GM21786 (cell line): ENCODE measurements at regions not wholly inside any gene's neighbourhood (a gene's known extent, or its start where the extent isn't known, plus 50 kb on each side); places are given as distances from the start of the nearest gene placed in this dataset.

Experiments used
- ATAC-seq: cut with Tn5 transposase; IDR thresholded peaks from one replicate; pipeline ENCODE4 v1.9.1; 2021; ENCODE audit not compliant: unreplicated experiment

DNA sequence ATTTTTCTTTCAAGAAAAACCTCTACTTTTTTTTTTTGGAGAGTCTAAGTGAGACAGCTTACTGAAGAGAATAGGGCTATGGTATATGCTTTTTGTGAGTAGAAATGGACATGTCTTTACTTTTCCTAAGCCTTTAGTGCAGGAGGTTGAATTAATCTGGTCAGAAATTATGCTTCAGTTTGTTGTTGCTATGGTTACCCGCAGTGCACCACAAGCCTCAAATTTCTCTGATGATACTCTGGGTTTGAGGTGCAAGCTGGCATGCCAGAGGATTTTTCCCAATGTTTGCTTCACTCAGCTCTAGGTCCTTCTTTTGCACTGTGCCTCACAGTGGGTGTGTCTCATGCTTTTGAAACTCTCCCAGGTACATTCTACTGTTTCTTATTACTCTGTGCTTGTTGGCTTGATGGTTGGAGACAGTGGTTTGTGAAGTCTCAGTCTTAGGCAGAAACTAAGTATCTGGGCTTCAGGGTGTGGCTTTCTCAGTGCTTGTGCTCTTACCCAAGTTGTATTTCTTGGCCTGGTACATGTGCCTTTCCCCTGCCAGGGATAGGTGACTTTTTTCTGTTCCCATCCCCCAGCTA is 278.3 kb downstream of the RBM43 start:
- ATAC-seq, result no peak

DNA sequence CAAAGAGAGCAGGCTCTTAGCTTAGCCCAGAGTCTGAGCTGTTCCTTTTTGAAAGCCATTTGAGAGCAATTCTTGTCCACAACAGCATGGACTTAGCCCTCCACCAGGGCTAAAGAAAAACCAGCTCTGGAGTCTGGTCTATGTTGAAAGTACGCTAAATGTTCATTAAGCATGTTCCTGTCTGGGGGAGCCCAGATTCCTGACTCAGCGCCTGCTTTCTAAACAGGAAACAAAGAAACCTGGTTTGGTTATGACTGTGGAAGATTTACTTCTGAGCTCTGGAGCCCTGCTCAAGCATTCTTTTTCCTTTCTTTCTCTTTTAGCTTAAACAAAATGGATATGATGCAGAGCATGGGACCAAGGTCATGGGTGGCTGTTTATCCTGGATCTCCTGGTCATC is 279.8 kb downstream of the RBM43 start:
- no peak for ATAC-seq

DNA sequence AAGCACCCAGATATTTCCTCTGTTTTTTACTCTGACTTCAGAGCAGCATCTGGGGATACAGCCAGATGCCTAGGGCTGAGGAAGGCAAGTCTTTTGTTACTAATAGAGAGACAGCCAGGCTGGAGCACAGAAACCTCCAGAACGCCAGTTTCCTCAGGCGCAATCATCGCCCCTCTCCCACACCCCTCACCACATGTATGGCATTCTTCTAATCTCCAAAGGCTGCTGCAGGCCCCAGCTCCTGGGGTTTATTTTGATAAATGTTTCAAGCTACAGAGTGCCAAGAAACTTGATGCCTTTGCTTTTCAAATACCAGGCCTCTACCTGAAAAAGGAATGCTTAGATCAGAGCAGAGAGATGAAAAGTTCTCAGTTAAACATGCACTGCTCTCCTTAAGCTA is 283.6 kb downstream of the RBM43 start:
- no peak for ATAC-seq

DNA sequence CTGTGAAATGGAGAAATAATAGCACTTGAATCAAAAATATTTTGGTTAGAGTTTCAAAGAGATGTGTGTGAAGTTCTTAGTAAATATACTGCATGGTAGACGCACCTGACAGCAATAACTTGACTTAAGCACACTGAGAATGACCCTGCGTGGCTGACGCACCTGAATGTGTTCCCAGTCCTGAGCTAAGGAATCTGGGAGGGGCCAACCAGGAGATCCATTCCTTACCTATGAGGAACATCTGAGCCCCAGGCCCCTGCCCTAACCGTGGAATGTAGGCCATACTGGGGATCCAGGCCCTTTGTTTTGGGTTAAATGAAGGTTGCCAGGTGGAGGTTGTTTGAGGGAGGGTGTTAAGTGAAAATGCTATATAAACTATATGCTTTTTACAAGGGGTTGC is 284.4 kb downstream of the RBM43 start:
- ATAC-seq, result no peak

DNA sequence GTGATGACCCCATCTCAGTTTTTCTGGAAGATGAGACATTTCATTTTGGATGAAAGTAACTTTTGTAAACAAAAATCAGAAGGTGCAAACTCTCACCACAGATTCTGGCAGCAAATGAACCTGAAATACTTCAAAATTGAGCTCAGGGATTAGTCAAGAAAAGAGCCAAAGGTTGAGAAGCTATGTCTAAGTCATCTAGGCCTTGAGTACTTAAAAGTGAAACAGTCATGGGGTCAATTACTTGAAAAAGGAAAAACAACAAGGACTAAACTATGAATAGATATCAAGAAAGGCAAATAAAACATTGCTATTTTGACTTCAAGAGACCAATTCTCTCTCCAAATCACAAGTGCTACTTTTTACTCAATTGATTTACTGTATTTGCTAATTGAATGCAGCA is 285.1 kb downstream of the RBM43 start:
- ATAC-seq, result no peak

DNA sequence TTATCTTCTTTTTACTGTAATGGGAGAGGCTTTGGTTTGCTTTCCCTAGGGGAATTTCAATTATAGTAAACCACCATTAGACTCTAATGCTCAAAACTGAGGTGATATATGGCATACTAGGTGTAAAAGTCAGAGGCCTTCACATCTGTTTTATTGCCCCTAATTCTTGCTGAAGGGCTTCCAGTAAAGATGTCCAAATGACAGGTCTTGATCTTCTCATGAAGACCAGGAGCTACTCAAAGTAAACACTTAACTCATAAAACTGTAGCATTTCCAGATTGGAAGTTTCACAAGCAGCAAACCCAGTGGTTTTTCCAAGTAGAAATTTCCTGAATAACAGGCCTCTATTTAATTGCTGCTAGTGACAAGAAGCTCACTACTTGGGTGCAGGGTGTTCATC is 286.8 kb downstream of the RBM43 start:
- ATAC-seq, result no peak

DNA sequence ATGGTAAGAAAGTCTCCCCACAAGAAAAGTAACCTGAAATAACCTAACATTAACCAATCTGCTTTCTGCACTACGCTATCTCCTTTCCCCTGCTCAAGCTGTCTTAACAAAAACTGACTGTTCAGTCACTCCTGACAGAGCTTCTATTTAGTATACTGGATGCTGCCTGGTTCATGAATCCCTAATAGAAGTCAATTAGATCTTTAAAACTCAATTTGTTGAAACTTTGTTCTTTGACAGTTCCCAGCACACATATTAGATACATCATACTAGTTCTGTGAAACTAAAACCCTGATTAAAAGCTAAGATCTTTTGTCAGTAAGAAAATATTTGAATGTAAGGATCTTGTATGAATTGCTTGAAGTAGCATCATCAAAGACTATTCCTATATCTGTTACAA is 287.4 kb downstream of the RBM43 start:
- ATAC-seq, result no peak

DNA sequence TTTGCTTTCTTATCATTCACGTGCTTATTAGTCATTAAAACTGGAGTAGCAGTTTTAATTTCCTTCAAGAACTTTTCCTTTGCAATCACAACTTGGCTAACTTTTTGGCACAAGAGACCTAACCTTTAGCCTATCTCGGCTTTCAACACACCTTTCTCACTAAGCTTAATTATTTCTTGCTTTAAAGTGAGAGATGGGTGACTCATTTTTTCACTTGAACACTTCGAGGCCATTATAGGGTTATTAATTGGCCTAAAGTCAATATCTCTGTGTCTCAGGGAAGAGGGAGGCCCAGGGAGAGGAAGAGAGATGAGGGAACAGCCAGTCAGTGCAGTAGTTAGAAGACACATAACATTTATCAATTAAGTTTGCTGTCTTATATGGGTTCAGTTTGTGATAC is 289.8 kb downstream of the RBM43 start:
- no peak for ATAC-seq

DNA sequence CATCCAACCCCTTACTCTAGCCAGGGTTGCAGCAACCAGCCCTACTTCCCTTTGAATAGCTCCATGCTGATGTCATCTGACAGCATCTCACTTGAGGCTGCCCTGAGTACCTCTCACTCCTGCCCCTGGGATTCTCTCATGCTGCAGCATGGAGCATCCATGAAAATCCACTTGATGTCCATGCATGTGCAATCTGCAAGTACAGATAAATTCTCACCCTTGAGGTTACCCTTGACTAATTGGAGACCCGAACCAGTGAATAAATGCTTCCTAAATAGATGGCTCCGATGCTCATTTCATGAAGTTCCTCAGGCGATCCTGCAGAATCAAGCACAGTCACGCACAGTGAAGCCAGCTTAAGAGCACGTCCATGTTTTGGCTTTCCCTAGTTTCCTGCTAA is 298.3 kb downstream of the RBM43 start:
- no peak for ATAC-seq

DNA sequence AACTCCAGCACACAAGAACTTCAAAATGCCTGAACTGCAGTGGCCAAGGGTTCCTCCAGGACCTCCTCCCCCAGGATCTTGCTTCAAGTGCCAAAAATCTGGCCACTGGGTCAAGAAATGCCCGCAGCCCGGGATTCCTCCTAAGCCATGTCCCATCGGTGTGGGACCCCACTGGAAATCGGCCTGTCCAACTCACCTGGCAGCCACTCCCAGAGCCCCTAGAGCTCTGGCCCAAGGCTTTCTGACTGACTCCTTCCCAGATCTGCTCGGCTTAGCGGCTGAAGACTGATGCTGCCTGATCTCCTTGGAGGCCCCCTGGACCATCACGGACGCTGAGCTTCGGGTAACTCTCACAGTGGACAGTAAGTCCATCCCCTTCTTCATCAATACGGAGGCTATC is 306.4 kb downstream of the RBM43 start:
- ATAC-seq, result no peak

DNA sequence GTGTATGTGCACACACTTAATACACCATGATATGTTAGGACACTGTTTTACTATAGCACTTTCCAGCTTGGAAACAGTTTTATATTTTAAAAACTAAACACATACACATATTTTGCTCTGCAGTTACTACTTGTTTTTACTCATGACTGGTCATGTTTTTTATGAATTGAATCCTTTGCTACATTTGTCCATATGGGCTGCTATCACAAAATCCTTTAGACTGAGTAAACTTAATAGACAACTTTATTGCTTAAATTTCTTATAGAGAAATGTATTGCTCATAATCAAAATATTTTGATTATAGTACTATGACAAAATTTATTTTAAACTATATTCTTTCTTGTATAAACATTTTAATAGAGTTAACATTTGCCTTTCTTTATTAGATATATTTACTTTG is 314.8 kb downstream of the RBM43 start:
- ATAC-seq, result no peak

DNA sequence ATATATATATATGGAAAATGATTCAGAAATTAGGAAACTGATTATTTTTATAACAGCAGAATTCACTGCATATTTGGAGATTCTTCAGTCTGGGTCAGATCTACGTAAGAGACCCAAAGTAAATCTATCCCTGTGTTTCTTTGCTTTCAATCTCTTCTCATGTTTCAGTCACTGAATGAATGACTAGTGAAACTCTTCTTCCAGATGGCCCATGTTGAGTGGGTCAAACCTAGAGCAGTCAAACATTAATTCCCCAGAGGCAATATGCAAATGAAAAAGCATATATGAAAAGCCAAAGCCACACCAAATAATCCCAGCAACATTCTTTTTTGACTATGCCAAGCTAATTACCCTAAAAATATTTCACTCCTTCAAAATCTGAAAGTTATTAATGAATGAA is 317.3 kb downstream of the RBM43 start:
- peak; percentile 60 for ATAC-seq

DNA sequence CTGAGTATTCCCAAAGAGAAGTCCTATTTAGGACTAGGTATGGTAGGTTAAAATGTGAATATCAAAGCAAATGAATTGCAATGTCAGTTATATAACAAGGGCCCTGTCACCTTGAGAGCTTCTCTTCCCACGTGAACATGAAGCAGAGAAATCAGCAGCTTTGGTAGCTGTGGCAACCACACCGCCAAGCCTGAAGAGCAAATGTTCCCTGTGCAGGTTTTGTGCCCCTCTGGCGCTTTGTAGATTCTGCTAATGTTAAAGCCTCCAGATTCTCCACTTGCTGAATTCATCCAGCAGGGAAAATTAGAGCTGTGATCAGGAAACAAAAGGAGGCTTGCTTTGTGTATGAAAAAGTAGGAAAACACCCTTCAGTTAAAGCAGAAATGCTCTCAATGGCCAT is 322.6 kb downstream of the RBM43 start:
- no peak for ATAC-seq

DNA sequence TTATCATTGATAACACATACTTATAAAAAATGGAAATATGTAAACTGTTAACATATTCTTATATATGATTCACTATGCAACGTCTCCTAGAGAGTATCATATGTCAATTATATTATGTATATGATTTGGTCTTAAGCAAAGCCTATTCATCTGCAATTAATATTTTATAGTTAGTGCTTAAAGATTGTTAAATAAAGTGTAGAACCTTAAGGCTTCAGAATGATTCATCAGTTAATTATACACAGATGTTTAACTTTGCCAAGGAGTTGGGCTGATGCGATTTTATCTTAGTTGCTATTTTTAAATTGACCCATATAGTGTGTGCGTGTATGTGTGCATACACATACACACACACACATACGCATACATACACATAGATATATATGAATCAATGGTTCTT is 323.1 kb downstream of the RBM43 start:
- ATAC-seq, result no peak

DNA sequence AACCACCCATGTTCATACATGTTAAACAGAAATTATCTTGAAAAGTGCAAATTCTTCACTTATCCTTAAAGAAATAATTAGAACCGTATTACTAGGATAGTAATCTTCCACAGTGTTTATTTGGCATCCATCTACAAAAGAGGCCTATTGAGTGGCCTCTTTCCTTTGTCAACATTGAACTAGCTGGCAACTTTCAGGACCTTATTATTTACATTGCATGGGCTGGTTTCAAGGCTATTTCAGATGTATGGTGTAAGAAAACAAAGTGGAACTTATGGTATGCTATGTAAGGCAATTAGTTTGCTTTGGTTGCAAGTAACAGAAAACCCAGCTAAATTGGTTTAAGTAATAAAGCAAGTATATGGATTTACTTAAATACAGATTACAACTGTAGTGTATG is 324.6 kb downstream of the RBM43 start:
- no peak for ATAC-seq

DNA sequence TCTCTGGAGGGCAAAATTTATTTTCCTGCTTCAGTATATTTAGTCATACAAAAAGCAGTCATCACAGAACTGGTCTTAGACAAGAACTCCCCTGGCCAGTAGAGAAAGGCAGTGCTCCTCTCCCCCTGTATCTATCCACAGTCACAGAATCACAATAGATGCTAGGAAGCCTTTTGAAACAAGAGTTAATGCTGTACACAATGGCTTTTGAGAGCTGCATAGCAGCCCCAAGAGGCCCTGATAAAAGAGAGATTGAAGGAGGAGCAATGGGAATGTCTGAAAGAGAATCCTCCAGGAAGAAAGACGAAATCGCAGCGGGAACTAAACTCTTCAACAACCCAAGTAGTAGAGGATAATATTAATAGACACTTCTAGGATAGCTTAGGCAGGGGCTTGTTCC is 330.2 kb downstream of the RBM43 start:
- ATAC-seq, result no peak

DNA sequence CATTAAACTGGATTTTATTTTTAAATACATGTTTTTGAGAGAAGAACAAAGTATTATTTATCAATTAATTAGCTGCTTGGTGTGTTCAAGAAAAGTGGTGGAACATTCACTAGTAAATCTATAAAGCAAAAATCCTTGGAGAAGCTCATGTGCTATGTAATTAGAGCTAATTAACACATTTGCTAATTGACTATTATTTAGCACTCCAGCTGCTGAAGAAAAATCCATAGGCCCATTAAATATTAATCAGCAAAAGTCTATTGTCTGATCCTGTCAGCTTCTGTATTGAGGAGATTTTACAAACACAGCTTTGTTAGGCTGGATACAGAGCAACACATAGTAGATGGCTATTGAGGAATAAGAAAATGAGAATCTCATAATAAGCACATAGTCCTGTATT is 336.1 kb downstream of the RBM43 start:
- no peak for ATAC-seq

DNA sequence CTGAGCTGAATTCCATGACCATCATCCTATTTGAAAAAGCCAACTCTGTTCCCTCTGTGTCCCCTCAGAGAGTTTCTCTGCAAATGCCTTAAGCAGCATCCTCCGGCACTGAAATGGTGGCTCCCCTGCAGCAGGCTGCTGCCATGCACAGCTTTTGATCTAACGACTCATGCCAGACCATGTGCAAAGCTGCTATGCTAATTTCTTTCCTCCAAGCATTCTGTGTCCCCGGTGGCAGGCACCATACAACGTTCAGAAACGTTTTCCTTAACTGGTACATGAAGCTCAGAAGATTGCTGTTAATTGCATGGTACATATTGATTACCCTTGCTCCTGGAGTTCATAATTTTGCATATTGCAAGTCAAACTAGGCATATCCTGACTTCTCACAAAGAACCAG is 336.8 kb downstream of the RBM43 start:
- no peak for ATAC-seq

DNA sequence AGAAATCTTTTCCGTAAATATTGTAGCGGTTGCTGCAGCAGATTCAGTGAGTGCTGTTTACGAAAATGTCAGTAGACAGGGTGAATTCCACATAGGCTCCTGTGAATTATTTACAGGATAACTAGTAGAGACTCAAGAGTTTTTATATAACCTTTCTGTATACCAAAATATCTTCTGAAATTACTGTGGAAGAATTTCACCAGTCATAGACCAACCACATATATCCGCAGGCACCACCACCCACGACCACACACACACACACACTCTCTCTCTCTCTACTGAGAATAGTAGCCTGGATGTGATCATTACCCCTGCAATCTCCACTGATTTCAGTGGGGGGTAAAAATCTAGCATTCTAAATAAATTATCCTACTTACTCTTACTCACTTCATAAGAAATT is 341.8 kb downstream of the RBM43 start:
- no peak for ATAC-seq

DNA sequence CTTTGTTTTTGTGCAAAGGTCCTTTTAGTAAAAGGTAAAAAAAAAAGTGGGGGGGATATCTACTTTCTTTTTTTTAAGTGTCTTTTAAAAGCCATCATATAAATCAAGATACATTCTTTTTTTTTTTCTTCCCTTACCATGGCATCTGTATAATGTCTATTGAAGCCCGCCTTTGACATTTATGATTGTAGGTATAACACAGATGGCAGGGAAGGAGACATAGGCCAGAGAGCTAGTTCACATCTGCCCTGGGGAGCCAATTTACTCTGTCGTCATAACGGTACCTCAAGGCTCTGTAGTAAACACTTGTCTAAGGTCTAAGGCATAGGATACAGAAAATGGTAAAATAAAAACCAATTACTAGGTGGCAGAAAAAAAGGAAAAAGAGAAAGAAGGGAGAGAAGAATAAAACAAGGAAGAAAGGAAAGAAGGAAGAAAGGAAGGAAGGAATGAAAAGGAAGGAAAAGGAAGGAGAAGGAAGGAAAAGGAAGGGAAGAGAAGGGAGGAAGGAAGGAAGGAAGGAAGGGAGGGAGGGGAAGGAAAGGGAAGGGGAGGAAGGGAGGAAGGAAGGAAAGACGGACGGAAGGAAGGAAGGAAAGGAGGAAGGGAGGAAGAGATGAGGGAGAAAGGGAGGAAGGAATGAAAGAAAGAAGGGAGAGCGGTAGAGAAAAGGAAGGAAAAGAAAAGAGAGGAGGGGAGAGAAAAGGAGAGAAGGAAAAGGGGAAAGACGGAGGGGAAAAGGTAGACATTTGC is 343.5 kb downstream of the RBM43 start:
- ATAC-seq, result no peak

DNA sequence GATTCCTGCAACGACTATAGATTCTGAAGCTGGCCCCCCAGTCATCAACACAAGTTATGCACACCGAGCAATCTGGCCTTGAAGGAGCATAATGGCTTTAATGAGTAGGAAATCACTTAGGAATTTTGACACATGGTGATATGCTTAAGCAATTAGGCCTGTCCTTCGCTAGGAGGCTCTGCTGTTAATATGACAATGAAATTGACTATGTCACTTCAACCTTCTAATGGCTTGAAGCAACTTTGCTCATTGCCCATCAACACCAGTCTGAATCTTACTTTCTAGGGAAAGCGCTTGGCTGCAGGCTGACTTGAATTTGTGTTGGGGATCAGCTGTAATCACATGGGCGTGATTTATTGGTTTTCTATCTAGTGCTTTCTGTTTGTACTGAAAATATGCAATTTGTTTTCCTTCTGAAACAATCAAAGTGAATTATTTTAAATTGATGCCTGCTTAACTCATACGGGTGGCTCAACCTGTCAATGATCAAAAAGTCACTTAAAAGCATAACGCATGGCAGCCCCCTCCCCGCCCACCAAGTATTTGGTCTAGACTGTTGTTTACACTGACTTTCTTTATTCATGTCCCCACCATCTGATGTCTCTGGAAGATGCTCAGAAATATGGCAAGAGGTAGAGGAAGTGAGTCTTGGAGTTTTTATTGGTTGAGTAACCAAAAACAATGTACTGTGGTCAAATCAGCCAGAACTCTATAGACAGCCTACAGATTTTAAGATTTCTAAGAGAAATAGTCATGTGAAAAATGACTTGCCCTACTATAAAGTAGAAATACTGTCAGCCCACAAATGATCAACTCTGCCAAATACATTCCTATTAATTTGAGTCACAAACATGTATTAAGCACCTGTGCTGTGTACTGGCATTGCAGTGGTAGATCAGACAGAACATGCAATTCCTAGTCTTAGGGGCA is 344.9 kb downstream of the RBM43 start:
- peak; percentile 50 for ATAC-seq

DNA sequence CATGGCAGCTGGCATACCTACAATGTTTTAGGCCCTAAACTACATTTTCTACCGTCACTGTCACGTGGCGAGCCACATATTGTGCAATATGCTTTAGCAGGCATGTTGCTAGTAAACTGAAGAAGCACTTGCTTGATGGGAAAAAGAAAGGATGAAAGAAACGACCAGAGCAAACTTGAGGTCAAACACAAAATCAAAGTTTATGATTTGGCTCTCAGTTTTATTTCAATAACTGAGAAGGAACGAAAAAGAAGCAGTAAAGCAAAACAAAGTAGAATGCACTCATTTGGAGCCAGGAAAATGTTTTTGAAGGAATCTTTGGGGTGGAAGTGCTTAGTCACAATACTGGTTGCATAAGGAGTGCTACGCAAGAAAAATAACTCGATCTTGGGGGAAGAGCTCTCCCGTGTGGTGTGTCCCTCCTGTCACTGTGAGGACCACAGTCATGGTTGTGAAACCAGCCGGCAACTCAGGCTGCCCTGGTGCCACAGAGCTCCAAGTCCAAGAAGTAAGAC is 349.8 kb downstream of the RBM43 start:
- no peak for ATAC-seq
